ENCODE measurements at regions not wholly inside any gene's neighbourhood (a gene's known extent, or its start where the extent isn't known, plus 50 kb on each side); places are given as distances from the start of the nearest gene placed in this dataset.
A peak's percentile ranks its signal among the peaks of the same experiment; 100 is the strongest.

DNA sequence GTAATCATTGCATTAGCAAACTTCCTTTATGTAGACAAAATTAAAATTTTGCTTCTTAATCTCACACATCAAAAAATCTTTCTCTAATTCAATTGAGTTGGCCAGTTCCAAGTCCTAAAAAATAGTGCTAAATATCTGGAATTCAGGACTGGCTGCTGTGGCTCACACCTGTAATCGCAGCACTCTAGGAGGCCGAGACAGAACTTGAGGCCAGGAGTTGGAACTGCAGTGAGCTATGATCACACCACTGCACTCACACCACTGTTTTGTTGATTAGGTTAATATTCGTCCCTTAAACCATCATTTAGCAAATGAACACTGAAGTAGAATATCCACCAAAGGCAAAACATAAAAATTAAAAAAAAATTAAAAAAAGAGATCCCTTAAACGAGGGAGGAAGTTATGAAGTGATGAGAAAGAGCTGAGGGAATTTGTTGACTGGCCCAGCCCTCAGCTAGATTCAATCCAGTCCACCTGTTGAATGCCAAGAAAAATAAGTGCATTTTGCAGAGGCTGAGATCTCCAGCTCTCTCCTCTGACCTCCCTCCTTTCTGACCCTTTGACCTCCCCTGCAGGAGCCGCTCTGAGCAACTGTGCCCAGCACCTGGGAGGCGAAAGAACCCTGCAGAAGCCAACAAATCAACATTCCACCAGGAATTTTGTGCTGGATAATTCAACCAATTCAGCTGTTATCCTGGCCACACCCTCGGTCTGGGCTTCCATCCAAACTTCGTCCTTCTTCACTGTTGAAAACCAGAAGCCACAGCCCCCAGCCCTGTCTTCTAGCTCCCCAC is 96.8 kb downstream of the OR2K2 start:
- H3K4me2 ChIP-seq (ENCODE audit: control insufficient read depth, extremely low read depth, insufficient read depth, low read depth, low read length) = no peak overlapping the region
- dilution Hi-C loops (cut with MboI; ENCODE audit: extremely low pct_ligation_motif_present, low sequenced_read_pairs) = no loop called here
- no peak overlapping the region for H3K9ac ChIP-seq (ENCODE audit: control insufficient read depth, extremely low read depth, insufficient read depth, low read length)
- no peak overlapping the region for H3K27ac ChIP-seq (ENCODE audit: control insufficient read depth, insufficient read depth, low read length)
- H3K79me2 ChIP-seq (ENCODE audit: control insufficient read depth, insufficient read depth, low read length) = no peaks in the 10 kb centered on the region
- H3K9me1 ChIP-seq (ENCODE audit: control insufficient read depth, extremely low read depth, insufficient read depth, low read length) = no peaks in the 10 kb centered on the region
- DNase-seq (ENCODE audit: low read depth, low spot score) = no peak
- no peak overlapping the region for H2AFZ ChIP-seq (ENCODE audit: control insufficient read depth, low read length)
- H3K27me3 ChIP-seq (ENCODE audit: control insufficient read depth, extremely low read depth, insufficient read depth, low read length) = peaks cover 5% of the 10 kb centered on the region
- H3K4me1 ChIP-seq (ENCODE audit: control insufficient read depth, extremely low read depth, insufficient read depth, low read length) = no peaks in the 10 kb centered on the region
- H4K20me1 ChIP-seq (ENCODE audit: control insufficient read depth, extremely low read depth, insufficient read depth, low read length) = no peaks in the 10 kb centered on the region
- H3K36me3 ChIP-seq (ENCODE audit: control insufficient read depth in 2 of 2, extremely low read depth in 1 of 2, insufficient read depth in 2 of 2, low read length in 2 of 2) = no peaks in the 10 kb centered on the region
- TF ChIP-seq EZH2 (IDR thresholded peaks at IDR 0.05; ENCODE audit: low read length) = no peak
- TF ChIP-seq, protein P1, sequence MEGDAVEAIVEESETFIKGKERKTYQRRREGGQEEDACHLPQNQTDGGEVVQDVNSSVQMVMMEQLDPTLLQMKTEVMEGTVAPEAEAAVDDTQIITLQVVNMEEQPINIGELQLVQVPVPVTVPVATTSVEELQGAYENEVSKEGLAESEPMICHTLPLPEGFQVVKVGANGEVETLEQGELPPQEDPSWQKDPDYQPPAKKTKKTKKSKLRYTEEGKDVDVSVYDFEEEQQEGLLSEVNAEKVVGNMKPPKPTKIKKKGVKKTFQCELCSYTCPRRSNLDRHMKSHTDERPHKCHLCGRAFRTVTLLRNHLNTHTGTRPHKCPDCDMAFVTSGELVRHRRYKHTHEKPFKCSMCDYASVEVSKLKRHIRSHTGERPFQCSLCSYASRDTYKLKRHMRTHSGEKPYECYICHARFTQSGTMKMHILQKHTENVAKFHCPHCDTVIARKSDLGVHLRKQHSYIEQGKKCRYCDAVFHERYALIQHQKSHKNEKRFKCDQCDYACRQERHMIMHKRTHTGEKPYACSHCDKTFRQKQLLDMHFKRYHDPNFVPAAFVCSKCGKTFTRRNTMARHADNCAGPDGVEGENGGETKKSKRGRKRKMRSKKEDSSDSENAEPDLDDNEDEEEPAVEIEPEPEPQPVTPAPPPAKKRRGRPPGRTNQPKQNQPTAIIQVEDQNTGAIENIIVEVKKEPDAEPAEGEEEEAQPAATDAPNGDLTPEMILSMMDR (optimal IDR thresholded peaks at IDR 0.05 in 1 of 3, IDR thresholded peaks at IDR 0.05 in 1 of 3, conservative IDR thresholded peaks at IDR 0.05 in 1 of 3; ENCODE audit: extremely low read depth in 1 of 3, insufficient read depth in 2 of 3, low read length in 3 of 3) = no peak
- H3K9me3 ChIP-seq (ENCODE audit: control insufficient read depth, low read depth, low read length) = no peaks in the 10 kb centered on the region
- no peak for FAIRE-seq
- no peak overlapping the region for H3K4me3 ChIP-seq (ENCODE audit: control insufficient read depth in 2 of 3, extremely low read depth in 1 of 3, insufficient read depth in 2 of 3, low read depth in 1 of 3, low read length in 3 of 3)

DNA sequence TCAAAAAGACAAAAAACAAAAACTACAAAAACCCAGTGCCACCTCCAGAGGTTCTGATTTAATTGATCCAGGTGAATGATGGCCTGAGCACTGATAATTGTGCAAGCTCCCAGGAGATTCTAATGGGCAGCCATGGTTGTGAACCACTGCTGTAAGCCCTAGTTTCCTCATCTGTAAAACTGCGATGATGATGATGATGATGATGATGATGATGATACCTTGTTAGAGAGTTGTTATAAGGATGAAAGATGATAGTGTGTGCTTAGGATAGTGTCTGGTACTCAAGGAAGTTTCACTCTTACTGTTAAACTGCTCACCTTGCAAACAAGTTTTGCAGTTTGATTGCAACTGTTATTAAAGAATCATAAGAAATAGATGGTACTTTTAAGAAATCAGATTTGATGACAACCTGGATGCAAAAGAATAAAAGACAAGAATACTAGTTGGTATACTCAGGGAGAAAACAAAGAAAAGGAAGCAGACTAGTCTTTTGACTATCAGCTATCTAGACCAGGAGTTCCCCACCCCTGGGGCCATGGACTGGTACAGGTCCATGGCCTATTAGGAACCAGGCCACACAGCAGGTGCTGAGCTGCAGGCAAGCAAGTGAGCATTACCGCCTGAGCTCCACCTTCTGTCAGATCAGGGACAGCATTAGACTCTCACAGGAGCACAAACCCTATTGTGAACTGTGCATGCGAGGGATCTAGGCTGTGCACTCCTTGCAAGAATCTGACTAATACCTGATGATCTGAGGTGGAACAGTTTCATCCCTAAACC is 98.0 kb downstream of the OR2K2 start:
- Histone ChIP-seq H3K27ac (ENCODE audit: control insufficient read depth, insufficient read depth, low read length) (no peak overlapping the region), H3K4me1 (ENCODE audit: control insufficient read depth, extremely low read depth, insufficient read depth, low read length) (no peaks in the 10 kb centered on the region), H3K79me2 (ENCODE audit: control insufficient read depth, insufficient read depth, low read length) (no peaks in the 10 kb centered on the region), H3K27me3 (ENCODE audit: control insufficient read depth, extremely low read depth, insufficient read depth, low read length) (peaks cover 5% of the 10 kb centered on the region), H3K36me3 (ENCODE audit: control insufficient read depth in 2 of 2, extremely low read depth in 1 of 2, insufficient read depth in 2 of 2, low read length in 2 of 2) (no peaks in the 10 kb centered on the region), H3K9me3 (ENCODE audit: control insufficient read depth, low read depth, low read length) (no peaks in the 10 kb centered on the region), H3K4me2 (ENCODE audit: control insufficient read depth, extremely low read depth, insufficient read depth, low read depth, low read length) (no peak overlapping the region), H2AFZ (ENCODE audit: control insufficient read depth, low read length) (no peak overlapping the region), H4K20me1 (ENCODE audit: control insufficient read depth, extremely low read depth, insufficient read depth, low read length) (no peaks in the 10 kb centered on the region), H3K9me1 (ENCODE audit: control insufficient read depth, extremely low read depth, insufficient read depth, low read length) (no peaks in the 10 kb centered on the region), H3K4me3 (ENCODE audit: control insufficient read depth in 2 of 3, extremely low read depth in 1 of 3, insufficient read depth in 2 of 3, low read depth in 1 of 3, low read length in 3 of 3) (no peak overlapping the region), H3K9ac (ENCODE audit: control insufficient read depth, extremely low read depth, insufficient read depth, low read length) (no peak overlapping the region)
- FAIRE-seq = no peak
- TF ChIP-seq, protein P1 (optimal IDR thresholded peaks at IDR 0.05 in 1 of 3, IDR thresholded peaks at IDR 0.05 in 1 of 3, conservative IDR thresholded peaks at IDR 0.05 in 1 of 3; ENCODE audit: extremely low read depth in 1 of 3, insufficient read depth in 2 of 3, low read length in 3 of 3) = peak in 1 of 3 experiments; percentile 7
- TF ChIP-seq EZH2 (IDR thresholded peaks at IDR 0.05; ENCODE audit: low read length) = no peak
- dilution Hi-C loops (cut with MboI; ENCODE audit: extremely low pct_ligation_motif_present, low sequenced_read_pairs) = no loop called here
- DNase-seq (ENCODE audit: low read depth, low spot score) = no peak

All from keratinocyte (primary cell).